NB4 (cell line): ENCODE measurements at regions not wholly inside any gene's neighbourhood (a gene's known extent, or its start where the extent isn't known, plus 50 kb on each side); places are given as distances from the start of the nearest gene placed in this dataset.
A peak's percentile ranks its signal among the peaks of the same experiment; 100 is the strongest.

Source experiments
- DNase-seq: peaks from one replicate; pipeline ENCODE4 v3.0.0; 2010; ENCODE audit warnings: low read depth
- H3K4me3 ChIP-seq: one replicate; pipeline ENCODE4 v1.5.1; 2011; ENCODE audit warnings: mild to moderate bottlenecking, low read depth, low read length, moderate library complexity
- MYC ChIP-seq: IDR thresholded peaks from 2 replicates; pipeline ENCODE4 v1.6.1; 2011; ENCODE audit warnings: low read depth, low read length
- POLR2A ChIP-seq: IDR thresholded peaks from 2 replicates; pipeline ENCODE4 v1.6.1; 2011; ENCODE audit warnings: mild to moderate bottlenecking; ENCODE audit not compliant: insufficient read length; ENCODE audit errors: extremely low read depth
- TF ChIP-seq, protein P1 (sequence below): IDR thresholded peaks from 2 replicates; pipeline ENCODE4 v1.6.1; 2011; ENCODE audit warnings: low read depth, low read length
- TF ChIP-seq, protein P2 (sequence below): IDR thresholded peaks from one replicate; pipeline ENCODE4 v1.5.1; 2012; ENCODE audit warnings: low read depth, low read length

DNA sequence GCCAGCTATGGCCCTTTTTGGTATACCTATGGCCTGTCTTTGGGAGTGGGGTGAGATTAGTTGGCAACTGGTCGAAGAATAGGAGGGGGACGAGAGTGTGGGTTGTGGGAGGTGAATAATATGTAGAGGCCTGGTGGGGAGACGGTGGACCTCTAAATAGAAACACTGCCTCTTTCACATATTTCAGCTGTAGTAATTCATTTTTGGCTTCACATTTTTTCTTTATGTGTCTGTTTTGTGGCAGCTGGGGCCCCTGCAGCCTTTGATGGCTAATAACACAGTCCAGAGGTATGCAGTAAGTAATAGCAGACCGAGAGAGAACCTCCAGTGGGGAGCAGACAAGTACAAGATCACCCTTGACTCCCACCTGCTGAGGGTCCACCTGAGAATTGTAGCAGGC lies 75.9 kb downstream of the HLX start:
- no peak for DNase-seq
- TF ChIP-seq POLR2A, result no peak
- TF ChIP-seq MYC, result no peak
- TF ChIP-seq, protein P1, sequence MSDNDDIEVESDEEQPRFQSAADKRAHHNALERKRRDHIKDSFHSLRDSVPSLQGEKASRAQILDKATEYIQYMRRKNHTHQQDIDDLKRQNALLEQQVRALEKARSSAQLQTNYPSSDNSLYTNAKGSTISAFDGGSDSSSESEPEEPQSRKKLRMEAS, result no peak
- TF ChIP-seq, protein P2, sequence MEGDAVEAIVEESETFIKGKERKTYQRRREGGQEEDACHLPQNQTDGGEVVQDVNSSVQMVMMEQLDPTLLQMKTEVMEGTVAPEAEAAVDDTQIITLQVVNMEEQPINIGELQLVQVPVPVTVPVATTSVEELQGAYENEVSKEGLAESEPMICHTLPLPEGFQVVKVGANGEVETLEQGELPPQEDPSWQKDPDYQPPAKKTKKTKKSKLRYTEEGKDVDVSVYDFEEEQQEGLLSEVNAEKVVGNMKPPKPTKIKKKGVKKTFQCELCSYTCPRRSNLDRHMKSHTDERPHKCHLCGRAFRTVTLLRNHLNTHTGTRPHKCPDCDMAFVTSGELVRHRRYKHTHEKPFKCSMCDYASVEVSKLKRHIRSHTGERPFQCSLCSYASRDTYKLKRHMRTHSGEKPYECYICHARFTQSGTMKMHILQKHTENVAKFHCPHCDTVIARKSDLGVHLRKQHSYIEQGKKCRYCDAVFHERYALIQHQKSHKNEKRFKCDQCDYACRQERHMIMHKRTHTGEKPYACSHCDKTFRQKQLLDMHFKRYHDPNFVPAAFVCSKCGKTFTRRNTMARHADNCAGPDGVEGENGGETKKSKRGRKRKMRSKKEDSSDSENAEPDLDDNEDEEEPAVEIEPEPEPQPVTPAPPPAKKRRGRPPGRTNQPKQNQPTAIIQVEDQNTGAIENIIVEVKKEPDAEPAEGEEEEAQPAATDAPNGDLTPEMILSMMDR, result no peak
- H3K4me3 ChIP-seq, result no peak overlapping the region

DNA sequence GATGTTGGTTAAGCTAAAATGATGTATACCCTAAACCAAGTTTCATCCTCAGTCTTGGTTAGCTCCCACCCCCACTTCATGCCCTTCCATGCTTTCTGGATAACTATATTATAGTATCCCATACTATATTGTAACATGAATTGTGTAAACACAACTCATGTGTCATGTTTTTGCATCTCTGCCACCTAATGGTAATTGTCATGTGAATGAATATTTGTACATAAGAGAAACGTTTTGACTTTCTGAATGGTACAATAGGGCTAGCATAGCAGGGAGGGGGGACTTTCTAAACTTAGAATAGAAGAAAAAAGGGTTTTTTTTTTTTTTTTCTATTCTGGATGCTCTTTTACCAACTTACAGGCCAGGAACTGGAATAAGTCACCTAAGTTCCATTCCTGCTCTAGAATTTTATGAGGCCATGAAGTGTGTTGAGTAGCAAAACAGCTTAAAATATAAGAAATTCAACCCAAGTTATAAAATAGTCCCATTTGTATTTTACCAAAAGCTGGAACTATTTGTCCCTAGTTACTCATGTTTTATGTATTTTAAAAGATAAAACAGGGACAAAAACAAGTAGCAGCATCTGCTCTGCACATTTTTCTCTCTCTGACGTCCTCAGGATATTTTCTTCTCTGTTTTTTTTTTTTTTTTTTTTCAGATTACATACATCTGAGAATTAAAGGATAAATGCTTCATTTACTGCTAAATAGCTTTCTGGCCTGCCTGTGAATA lies 77.4 kb downstream of the HLX start:
- TF ChIP-seq MYC (no peak), POLR2A (no peak)
- TF ChIP-seq, protein P2, result no peak
- TF ChIP-seq, protein P1, result no peak
- H3K4me3 ChIP-seq, result no peak overlapping the region

DNA sequence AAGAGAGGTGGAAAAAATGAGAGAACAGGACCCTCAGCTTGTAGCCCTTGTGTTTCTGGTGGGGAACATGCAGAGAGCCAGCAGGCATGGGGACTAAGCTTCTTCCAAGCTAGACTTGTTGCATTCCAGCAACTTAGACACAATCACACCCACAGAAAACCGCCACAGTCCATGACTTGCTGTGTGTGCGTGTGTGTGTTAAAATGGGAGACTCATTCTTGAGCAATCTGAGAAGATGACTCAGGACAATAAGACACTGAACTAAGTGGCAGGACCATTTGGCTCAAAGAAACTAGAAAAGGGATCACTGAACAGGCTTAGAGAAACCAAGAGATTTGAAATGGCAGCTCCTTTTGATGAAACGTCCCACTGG lies 78.0 kb downstream of the HLX start:
- peak; percentile 57 for DNase-seq

More for the DNA sequence above, 77.4 kb downstream of the HLX start:
- DNase-seq, result no peak

DNA sequence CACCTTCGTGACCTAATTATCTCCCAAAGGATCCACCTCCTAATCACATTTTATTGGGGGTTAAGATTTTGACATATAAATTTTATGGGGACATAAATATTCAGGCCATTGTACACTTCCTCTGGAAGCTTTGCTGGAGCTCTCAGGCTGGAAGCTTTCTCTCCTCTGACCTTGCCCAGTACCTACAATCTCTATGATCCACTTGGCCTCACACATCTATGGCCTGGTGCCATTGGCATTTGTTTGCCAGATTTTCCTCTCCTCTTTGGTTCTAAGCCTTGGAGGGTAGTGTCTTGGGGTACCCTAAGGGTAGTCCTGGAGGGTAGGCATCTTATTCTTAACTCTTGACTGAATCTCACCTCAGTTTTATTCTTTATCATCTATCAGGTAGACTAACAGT lies 79.0 kb downstream of the HLX start:
- H3K4me3 ChIP-seq, result no peak overlapping the region
- TF ChIP-seq, protein P2, result no peak
- no peak for TF ChIP-seq POLR2A
- TF ChIP-seq, protein P1, result no peak
- TF ChIP-seq MYC, result no peak
- no peak for DNase-seq

More for the DNA sequence above, 78.0 kb downstream of the HLX start:
- TF ChIP-seq POLR2A (no peak), MYC (no peak)
- TF ChIP-seq, protein P2, result no peak
- TF ChIP-seq, protein P1, result no peak
- no peak overlapping the region for H3K4me3 ChIP-seq

DNA sequence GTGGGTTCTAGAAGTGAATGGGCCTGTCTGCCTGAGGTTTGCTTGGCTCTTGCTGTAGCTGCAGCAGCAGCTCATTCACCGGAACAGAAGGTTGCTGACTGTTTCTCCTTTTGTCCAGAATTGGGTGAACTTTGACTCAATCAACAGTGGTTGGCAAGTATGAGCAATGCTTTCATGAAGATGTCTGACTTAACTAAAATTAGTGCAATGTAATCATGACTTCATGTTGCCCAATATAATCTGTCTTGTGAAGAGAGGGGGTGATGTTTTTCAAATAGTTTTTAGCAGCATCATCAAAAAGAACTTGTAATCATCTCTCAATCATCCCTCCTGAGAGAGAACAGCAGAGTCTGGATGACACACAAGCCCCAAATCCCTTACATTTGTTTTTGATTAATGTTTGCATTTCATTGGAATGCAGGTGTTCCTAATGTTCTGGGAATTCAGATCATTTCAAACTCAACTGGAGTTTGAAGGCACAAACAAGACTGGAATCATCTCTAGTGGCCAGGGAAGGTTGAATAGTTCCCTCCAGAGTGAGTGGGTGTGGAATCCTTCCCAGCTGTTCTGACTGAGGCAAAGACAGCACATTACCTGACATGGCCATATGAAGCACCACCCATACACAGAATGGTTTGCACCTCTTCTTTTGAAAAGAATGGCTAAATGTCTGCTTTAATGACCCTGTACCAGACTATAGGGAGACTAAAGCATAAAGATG lies 82.9 kb downstream of the HLX start:
- DNase-seq, result peak; percentile 7
- no peak overlapping the region for H3K4me3 ChIP-seq
- TF ChIP-seq, protein P1, result no peak
- TF ChIP-seq MYC (no peak), POLR2A (no peak)
- TF ChIP-seq, protein P2, result no peak
